IMR-90 (cell line): ENCODE measurements at regions not wholly inside any gene's neighbourhood (a gene's known extent, or its start where the extent isn't known, plus 50 kb on each side); places are given as distances from the start of the nearest gene placed in this dataset.

Experiments used
- ATAC-seq: fragments of 200-7000 bp; cut with Tn5 transposase; 2 replicates; pipeline ENCODE4 v1.9.1; 2020; ENCODE audit warnings: low read depth, mild to moderate bottlenecking, moderate library complexity
- BruUV-seq: library from RNA; stranded (reverse); fragments of 400-500 nt; replicated peaks from 2 replicates; lab custom pipeline; 2021; lab: Mats Ljungman, UMichigan
- CTCF ChIA-PET: fragments of 300-600 bp; formaldehyde crosslinking; extraction: SDS; loops from one replicate; lab custom pipeline; 2021; ENCODE audit warnings: antibody characterized with exemption; lab: Yijun Ruan, JAX
- POLR2A ChIA-PET: fragments of 300-600 bp; sonication (Branson Sonifier 250); formaldehyde crosslinking; loops from one replicate; lab custom pipeline; 2022; ENCODE audit warnings: antibody characterized with exemption; ENCODE audit not compliant: unreplicated experiment; lab: Charles Lee
- DNase-seq: peaks from one replicate; pipeline ENCODE4 v3.0.0; 2013
- H2AFZ ChIP-seq: replicated peaks from 2 replicates; pipeline ENCODE3; 2013; ENCODE audit warnings: low read length, mild to moderate bottlenecking; ENCODE audit not compliant: poor library complexity
- H2AK5ac ChIP-seq: 2 replicates; pipeline ENCODE4 v1.6.1; 2013; ENCODE audit warnings: low read depth, low read length, inconsistent platforms
- H2AK9ac ChIP-seq: replicated peaks from 2 replicates; pipeline ENCODE3; 2013; ENCODE audit warnings: mild to moderate bottlenecking, low read depth, low read length, moderate library complexity; ENCODE audit not compliant: poor library complexity
- H2BK120ac ChIP-seq: 2 replicates; pipeline ENCODE4 v1.6.1; 2013; ENCODE audit warnings: low read depth, low read length, inconsistent platforms
- H2BK15ac ChIP-seq: 3 replicates; pipeline ENCODE4 v1.6.1; 2013; ENCODE audit warnings: low read depth, low read length, inconsistent platforms
- H2BK20ac ChIP-seq: 2 replicates; pipeline ENCODE4 v1.6.1; 2013; ENCODE audit warnings: low read depth, mild to moderate bottlenecking, inconsistent platforms, low read length, moderate library complexity
- H2BK5ac ChIP-seq: 2 replicates; pipeline ENCODE4 v1.6.1; 2013; ENCODE audit warnings: mild to moderate bottlenecking, low read depth, low read length, inconsistent platforms; ENCODE audit not compliant: poor library complexity, severe bottlenecking
- H3K14ac ChIP-seq: replicated peaks from 2 replicates; pipeline ENCODE4 v1.6.1; 2013; ENCODE audit warnings: low read depth, low read length, inconsistent platforms
- H3K18ac ChIP-seq: 2 replicates; pipeline ENCODE4 v1.6.1; 2013; ENCODE audit warnings: low read depth, low read length, control low read depth
- H3K23ac ChIP-seq: 2 replicates; pipeline ENCODE4 v1.6.1; 2013; ENCODE audit warnings: low read depth, low read length, inconsistent platforms
- H3K27ac ChIP-seq: 2 replicates; pipeline ENCODE4 v1.5.1; 2013; ENCODE audit warnings: mild to moderate bottlenecking, control low read depth, low read length; ENCODE audit not compliant: insufficient read depth
- H3K27me3 ChIP-seq: 2 replicates; pipeline ENCODE4 v1.6.1; 2013; ENCODE audit warnings: low read length; ENCODE audit not compliant: control insufficient read depth, insufficient read depth
- H3K36me3 ChIP-seq: 2 replicates; pipeline ENCODE4 v1.6.1; 2013; ENCODE audit warnings: low read length, mixed read lengths; ENCODE audit not compliant: control insufficient read depth, insufficient read depth
- H3K4ac ChIP-seq: 2 replicates; pipeline ENCODE4 v1.6.1; 2013; ENCODE audit warnings: low read depth, low read length, inconsistent platforms
- H3K4me1 ChIP-seq: 2 replicates; pipeline ENCODE4 v1.6.1; 2013; ENCODE audit warnings: low read length, mixed read lengths; ENCODE audit not compliant: control insufficient read depth, insufficient read depth
- H3K4me2 ChIP-seq: 2 replicates; pipeline ENCODE4 v1.6.1; 2013; ENCODE audit warnings: low read depth, mild to moderate bottlenecking, control low read depth, low read length, moderate library complexity
- H3K4me3 ChIP-seq: 2 replicates; pipeline ENCODE4 v1.5.1; 2013; ENCODE audit warnings: low read depth, mild to moderate bottlenecking, control low read depth, low read length, moderate library complexity; ENCODE audit not compliant: insufficient read depth
- H3K56ac ChIP-seq: 2 replicates; pipeline ENCODE4 v1.6.1; 2013; ENCODE audit warnings: low read length, inconsistent platforms; ENCODE audit not compliant: insufficient read depth; ENCODE audit errors: extremely low read depth
- H3K79me1 ChIP-seq, 2 experiments: 2 replicates each; pipeline ENCODE4 v1.6.1; 2013; ENCODE audit warnings: low read length in 2 of 2, inconsistent platforms in 1 of 2, low read depth in 1 of 2
- H3K9ac ChIP-seq: 2 replicates; pipeline ENCODE4 v1.6.1; 2013; ENCODE audit warnings: low read depth, low read length, control low read depth
- H3K9me1 ChIP-seq: 2 replicates; pipeline ENCODE4 v1.6.1; 2013; ENCODE audit warnings: low read length, inconsistent platforms; ENCODE audit not compliant: insufficient read depth
- H3K9me3 ChIP-seq: 2 replicates; pipeline ENCODE4 v1.6.1; 2013; ENCODE audit warnings: low read length; ENCODE audit not compliant: control insufficient read depth, insufficient read depth
- H4K20me1 ChIP-seq: 2 replicates; pipeline ENCODE4 v1.6.1; 2013; ENCODE audit warnings: low read length, inconsistent platforms; ENCODE audit not compliant: insufficient read depth
- H4K5ac ChIP-seq: 2 replicates; pipeline ENCODE4 v1.6.1; 2013; ENCODE audit warnings: mild to moderate bottlenecking, low read depth, low read length, control low read depth
- H4K8ac ChIP-seq, 2 experiments: 2 replicates each; pipeline ENCODE4 v1.6.1; 2013; ENCODE audit warnings: low read depth in 2 of 2, low read length in 2 of 2, control low read depth in 1 of 2, inconsistent platforms in 1 of 2
- H4K91ac ChIP-seq: 2 replicates; pipeline ENCODE4 v1.6.1; 2013; ENCODE audit warnings: low read depth, low read length, inconsistent platforms; ENCODE audit not compliant: insufficient read depth
- BHLHE40 ChIP-seq: fragments of 150-350 bp; IDR thresholded peaks from 2 replicates; pipeline ENCODE4 v1.6.1; 2016; ENCODE audit warnings: mild to moderate bottlenecking, low read depth, low read length
- CHD1 ChIP-seq: IDR thresholded peaks from 2 replicates; pipeline ENCODE4 v1.6.1; 2012; ENCODE audit warnings: low read depth, low read length, improper control_type of control experiment
- FOS ChIP-seq: fragments of 150-350 bp; IDR thresholded peaks from 2 replicates; pipeline ENCODE4 v1.6.1; 2016; ENCODE audit warnings: low read depth, low read length
- MAFK ChIP-seq: IDR thresholded peaks from 2 replicates; pipeline ENCODE4 v1.6.1; 2012; ENCODE audit warnings: low read depth, low read length, improper control_type of control experiment
- MAZ ChIP-seq: IDR thresholded peaks from 2 replicates; pipeline ENCODE4 v1.6.1; 2012; ENCODE audit warnings: low read depth, mild to moderate bottlenecking, low read length, improper control_type of control experiment, moderate library complexity, borderline replicate concordance
- MXI1 ChIP-seq: IDR thresholded peaks from 2 replicates; pipeline ENCODE4 v1.6.1; 2012; ENCODE audit warnings: low read depth, mild to moderate bottlenecking, low read length, moderate library complexity, borderline replicate concordance
- POLR2A ChIP-seq: IDR thresholded peaks from 2 replicates; pipeline ENCODE4 v1.6.1; 2012; ENCODE audit warnings: mild to moderate bottlenecking, low read depth, low read length
- RAD21 ChIP-seq: IDR thresholded peaks from 2 replicates; pipeline ENCODE4 v1.6.1; 2012; ENCODE audit warnings: low read length, improper control_type of control experiment
- RFX5 ChIP-seq: IDR thresholded peaks from 2 replicates; pipeline ENCODE4 v1.8.0; 2012; ENCODE audit warnings: low read depth, mild to moderate bottlenecking, low read length, moderate library complexity
- SMC3 ChIP-seq: fragments of 150-350 bp; IDR thresholded peaks from 2 replicates; pipeline ENCODE4 v1.6.1; 2016; ENCODE audit warnings: low read depth, mild to moderate bottlenecking, antibody characterized with exemption, low read length, moderate library complexity
- WGBS, 2 experiments: methylation state at CpG; one replicate each; pipeline versions ENCODE4 v1.1.5 to v1.1.7; 2013; ENCODE audit warnings: missing lambda C conversion rate in 2 of 2; ENCODE audit not compliant: insufficient read length in 1 of 2; ENCODE audit errors: extremely low coverage in 2 of 2; 5-methylcytosine and 5-hydroxymethylcytosine counted together
- dilution Hi-C: fragments of 300-500 bp; cut with HindIII; formaldehyde crosslinking; loops from one replicate; pipeline ENCODE4 v1.14.3; 2018; ENCODE audit warnings: low sequenced_read_pairs; ENCODE audit not compliant: unreplicated experiment
- in situ Hi-C: fragments of 300-500 bp; cut with MboI; formaldehyde crosslinking; loops from 3 replicates; pipeline ENCODE4 v1.14.3; 2019; ENCODE audit warnings: low sequenced_read_pairs, inconsistent platforms, mixed read lengths
- intact Hi-C: fragments of 100-400 bp; cut with micrococcal nuclease; formaldehyde crosslinking; loops from 2 replicates; pipeline ENCODE4 v1.10.0; 2022
- TF ChIP-seq, protein P1 (sequence below): fragments of 150-350 bp; IDR thresholded peaks from 2 replicates; pipeline ENCODE4 v1.6.1; 2016; ENCODE audit warnings: low read depth, mild to moderate bottlenecking, low read length, moderate library complexity, borderline replicate concordance
- TF ChIP-seq, protein P2 (sequence below): fragments of 150-350 bp; IDR thresholded peaks from 2 replicates; pipeline ENCODE4 v1.6.1; 2017; ENCODE audit warnings: mild to moderate bottlenecking, antibody characterized with exemption, low read length, low read depth
- TF ChIP-seq, protein P3 (sequence below): conservative IDR thresholded peaks from 2 replicates; pipeline ENCODE4 v1.5.1; 2012; ENCODE audit warnings: mild to moderate bottlenecking, low read depth, low read length, improper control_type of control experiment

DNA sequence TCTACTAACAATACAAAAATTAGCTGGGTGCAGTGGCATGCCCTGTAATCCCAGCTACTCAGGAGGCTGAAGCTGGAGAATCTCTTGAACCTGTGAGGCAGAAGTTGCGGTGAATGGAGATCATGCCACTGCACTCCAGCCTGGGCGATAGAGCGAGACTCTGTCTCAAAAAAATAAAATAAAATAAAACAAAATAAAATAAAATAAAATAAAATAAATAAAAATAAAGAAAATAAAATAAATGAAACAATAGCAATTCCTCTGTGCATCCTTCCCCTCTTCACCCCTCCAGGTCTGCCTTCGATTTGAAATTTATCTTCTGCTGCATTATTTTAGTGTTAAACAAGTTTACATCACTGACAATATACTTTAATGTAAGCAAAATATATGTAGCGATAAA is 63.0 kb upstream of the UXS1 start:
- ChIA-PET POLR2A (no interaction called here), CTCF (no interaction called here)
- WGBS, 2 experiments = no CpG with 5 or more reads among the region's 5 CpGs
- dilution Hi-C loops (no loop called here), intact Hi-C loops (no loop called here), in situ Hi-C loops (no loop called here)
- no peak overlapping the region for H2BK120ac ChIP-seq
- no peak for TF ChIP-seq BHLHE40
- no peak for TF ChIP-seq MXI1
- TF ChIP-seq, protein P1, sequence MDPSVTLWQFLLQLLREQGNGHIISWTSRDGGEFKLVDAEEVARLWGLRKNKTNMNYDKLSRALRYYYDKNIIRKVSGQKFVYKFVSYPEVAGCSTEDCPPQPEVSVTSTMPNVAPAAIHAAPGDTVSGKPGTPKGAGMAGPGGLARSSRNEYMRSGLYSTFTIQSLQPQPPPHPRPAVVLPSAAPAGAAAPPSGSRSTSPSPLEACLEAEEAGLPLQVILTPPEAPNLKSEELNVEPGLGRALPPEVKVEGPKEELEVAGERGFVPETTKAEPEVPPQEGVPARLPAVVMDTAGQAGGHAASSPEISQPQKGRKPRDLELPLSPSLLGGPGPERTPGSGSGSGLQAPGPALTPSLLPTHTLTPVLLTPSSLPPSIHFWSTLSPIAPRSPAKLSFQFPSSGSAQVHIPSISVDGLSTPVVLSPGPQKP = no peak
- no peak for TF ChIP-seq CHD1
- no peak for TF ChIP-seq MAZ
- TF ChIP-seq RAD21 = no peak
- TF ChIP-seq, protein P2, sequence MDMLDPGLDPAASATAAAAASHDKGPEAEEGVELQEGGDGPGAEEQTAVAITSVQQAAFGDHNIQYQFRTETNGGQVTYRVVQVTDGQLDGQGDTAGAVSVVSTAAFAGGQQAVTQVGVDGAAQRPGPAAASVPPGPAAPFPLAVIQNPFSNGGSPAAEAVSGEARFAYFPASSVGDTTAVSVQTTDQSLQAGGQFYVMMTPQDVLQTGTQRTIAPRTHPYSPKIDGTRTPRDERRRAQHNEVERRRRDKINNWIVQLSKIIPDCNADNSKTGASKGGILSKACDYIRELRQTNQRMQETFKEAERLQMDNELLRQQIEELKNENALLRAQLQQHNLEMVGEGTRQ = no peak
- no peak for TF ChIP-seq FOS
- no peak for TF ChIP-seq POLR2A
- TF ChIP-seq SMC3 = no peak
- no peak for TF ChIP-seq MAFK
- TF ChIP-seq, protein P3, sequence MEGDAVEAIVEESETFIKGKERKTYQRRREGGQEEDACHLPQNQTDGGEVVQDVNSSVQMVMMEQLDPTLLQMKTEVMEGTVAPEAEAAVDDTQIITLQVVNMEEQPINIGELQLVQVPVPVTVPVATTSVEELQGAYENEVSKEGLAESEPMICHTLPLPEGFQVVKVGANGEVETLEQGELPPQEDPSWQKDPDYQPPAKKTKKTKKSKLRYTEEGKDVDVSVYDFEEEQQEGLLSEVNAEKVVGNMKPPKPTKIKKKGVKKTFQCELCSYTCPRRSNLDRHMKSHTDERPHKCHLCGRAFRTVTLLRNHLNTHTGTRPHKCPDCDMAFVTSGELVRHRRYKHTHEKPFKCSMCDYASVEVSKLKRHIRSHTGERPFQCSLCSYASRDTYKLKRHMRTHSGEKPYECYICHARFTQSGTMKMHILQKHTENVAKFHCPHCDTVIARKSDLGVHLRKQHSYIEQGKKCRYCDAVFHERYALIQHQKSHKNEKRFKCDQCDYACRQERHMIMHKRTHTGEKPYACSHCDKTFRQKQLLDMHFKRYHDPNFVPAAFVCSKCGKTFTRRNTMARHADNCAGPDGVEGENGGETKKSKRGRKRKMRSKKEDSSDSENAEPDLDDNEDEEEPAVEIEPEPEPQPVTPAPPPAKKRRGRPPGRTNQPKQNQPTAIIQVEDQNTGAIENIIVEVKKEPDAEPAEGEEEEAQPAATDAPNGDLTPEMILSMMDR = no peak
- no peak for TF ChIP-seq RFX5
- no peak overlapping the region for H2AK5ac ChIP-seq
- H4K91ac ChIP-seq = no peak overlapping the region
- H4K8ac ChIP-seq = no peak overlapping the region
- no peaks in the 10 kb centered on the region for H3K9me1 ChIP-seq
- H3K18ac ChIP-seq = no peak overlapping the region
- no peaks in the 10 kb centered on the region for H3K79me1 ChIP-seq
- no peak overlapping the region for H3K14ac ChIP-seq
- H2BK20ac ChIP-seq = no peak overlapping the region
- H3K27ac ChIP-seq = no peak overlapping the region
- H3K27me3 ChIP-seq = no peaks in the 10 kb centered on the region
- no peak overlapping the region for H3K4ac ChIP-seq
- no peak overlapping the region for H3K23ac ChIP-seq
- no peaks in the 10 kb centered on the region for H3K4me1 ChIP-seq
- H2AK9ac ChIP-seq = no peak overlapping the region
- no peak overlapping the region for H4K5ac ChIP-seq
- no peak overlapping the region for H2BK5ac ChIP-seq
- no peak for ATAC-seq
- no peak overlapping the region for H3K4me2 ChIP-seq
- no peaks in the 10 kb centered on the region for H3K36me3 ChIP-seq
- no peaks in the 10 kb centered on the region for H3K9me3 ChIP-seq
- no peak overlapping the region for H3K9ac ChIP-seq
- BruUV-seq = no TSS peak
- no peaks in the 10 kb centered on the region for H4K20me1 ChIP-seq
- no peak for DNase-seq
- no peak overlapping the region for H3K56ac ChIP-seq
- no peak overlapping the region for H2AFZ ChIP-seq
- no peak overlapping the region for H2BK15ac ChIP-seq
- no peak overlapping the region for H3K4me3 ChIP-seq
